ENCODE measurements at regions not wholly inside any gene's neighbourhood (a gene's known extent, or its start where the extent isn't known, plus 50 kb on each side); places are given as distances from the start of the nearest gene placed in this dataset.
"Not testable (repeated sequence)": the region's sequence is repeated elsewhere in the genome, so short reads cannot be mapped to it uniquely, and the experiment has no call there.

GRCh38 chr6:115835314-115835713 lies 225.4 kb downstream of the FRK start:
- no peaks in the 10 kb centered on the region for H3K4me1 ChIP-seq (ENCODE audit: low read length)
- no peak overlapping the region for H3K4me3 ChIP-seq (ENCODE audit: low read length)
- no peaks in the 10 kb centered on the region for H4K20me1 ChIP-seq (ENCODE audit: insufficient read depth, low read length)
- no peak for TF ChIP-seq EZH2 (optimal IDR thresholded peaks at IDR 0.05; ENCODE audit: low read depth, low read length)
- no peaks in the 10 kb centered on the region for H3K36me3 ChIP-seq (replicated peaks; ENCODE audit: insufficient read depth, low read length)
- no peak for DNase-seq
- H3K9me2 ChIP-seq (replicated peaks; ENCODE audit: insufficient read depth, low read length): no peaks in the 10 kb centered on the region
- H3K4me2 ChIP-seq (ENCODE audit: low read depth, low read length): no peak overlapping the region
- no peak overlapping the region for H2AFZ ChIP-seq (ENCODE audit: low read length)
- H3K79me2 ChIP-seq (ENCODE audit: low read length): no peaks in the 10 kb centered on the region
- no peaks in the 10 kb centered on the region for H3K9me3 ChIP-seq (replicated peaks; ENCODE audit: insufficient read depth, low read length)
- H3K9ac ChIP-seq (ENCODE audit: low read length): no peak overlapping the region
- no peaks in the 10 kb centered on the region for H3K27me3 ChIP-seq (replicated peaks; ENCODE audit: insufficient read depth, low read length)
- H3F3A ChIP-seq (ENCODE audit: insufficient read depth, low read length): no peaks in the 10 kb centered on the region
- H3K27ac ChIP-seq (ENCODE audit: low read length): no peak overlapping the region

- H2AFZ ChIP-seq (ENCODE audit: low read length); H3K27me3 ChIP-seq (replicated peaks; ENCODE audit: insufficient read depth, low read length); H3K79me2 ChIP-seq (ENCODE audit: low read length); H3K27ac ChIP-seq (ENCODE audit: low read length); H3F3A ChIP-seq (ENCODE audit: insufficient read depth, low read length); H3K9me3 ChIP-seq (replicated peaks; ENCODE audit: insufficient read depth, low read length); DNase-seq; H4K20me1 ChIP-seq (ENCODE audit: insufficient read depth, low read length); H3K4me1 ChIP-seq (ENCODE audit: low read length); H3K9ac ChIP-seq (ENCODE audit: low read length); H3K4me2 ChIP-seq (ENCODE audit: low read depth, low read length); H3K9me2 ChIP-seq (replicated peaks; ENCODE audit: insufficient read depth, low read length); H3K4me3 ChIP-seq (ENCODE audit: low read length); H3K36me3 ChIP-seq (replicated peaks; ENCODE audit: insufficient read depth, low read length): not testable (repeated sequence)
These were observed 226.1 kb downstream of the FRK start for GRCh38 chr6:115834542-115834941.

GRCh38 chr6:115832786-115833185 lies 227.9 kb downstream of the FRK start:
- H3K4me3 ChIP-seq (ENCODE audit: low read length): no peak overlapping the region
- no peaks in the 10 kb centered on the region for H3K9me2 ChIP-seq (replicated peaks; ENCODE audit: insufficient read depth, low read length)
- no peak overlapping the region for H3K4me2 ChIP-seq (ENCODE audit: low read depth, low read length)
- H3K79me2 ChIP-seq (ENCODE audit: low read length): no peaks in the 10 kb centered on the region
- H3K27ac ChIP-seq (ENCODE audit: low read length): no peak overlapping the region
- H2AFZ ChIP-seq (ENCODE audit: low read length): no peak overlapping the region
- DNase-seq: no peak
- H3K9me3 ChIP-seq (replicated peaks; ENCODE audit: insufficient read depth, low read length): no peaks in the 10 kb centered on the region
- TF ChIP-seq CTCF (IDR thresholded peaks at IDR 0.05; ENCODE audit: low read length) (no peak), EZH2 (optimal IDR thresholded peaks at IDR 0.05; ENCODE audit: low read depth, low read length) (no peak), EZH2phosphoT487 (IDR thresholded peaks at IDR 0.05; ENCODE audit: low read length) (no peak)
- H3K9ac ChIP-seq (ENCODE audit: low read length): no peak overlapping the region
- H3K4me1 ChIP-seq (ENCODE audit: low read length): no peaks in the 10 kb centered on the region
- H3K27me3 ChIP-seq (replicated peaks; ENCODE audit: insufficient read depth, low read length): no peaks in the 10 kb centered on the region
- H4K20me1 ChIP-seq (ENCODE audit: insufficient read depth, low read length): no peaks in the 10 kb centered on the region
- H3F3A ChIP-seq (ENCODE audit: insufficient read depth, low read length): no peaks in the 10 kb centered on the region
- H3K36me3 ChIP-seq (replicated peaks; ENCODE audit: insufficient read depth, low read length): no peaks in the 10 kb centered on the region

- Histone ChIP-seq H3K9me3 (replicated peaks; ENCODE audit: insufficient read depth, low read length) (no peaks in the 10 kb centered on the region), H3K9me2 (replicated peaks; ENCODE audit: insufficient read depth, low read length) (no peaks in the 10 kb centered on the region), H3K27me3 (replicated peaks; ENCODE audit: insufficient read depth, low read length) (no peaks in the 10 kb centered on the region), H2AFZ (ENCODE audit: low read length) (no peak overlapping the region), H3K4me1 (ENCODE audit: low read length) (no peaks in the 10 kb centered on the region), H3K4me3 (ENCODE audit: low read length) (no peak overlapping the region), H3K27ac (ENCODE audit: low read length) (no peak overlapping the region), H3K4me2 (ENCODE audit: low read depth, low read length) (no peak overlapping the region), H3K36me3 (replicated peaks; ENCODE audit: insufficient read depth, low read length) (no peaks in the 10 kb centered on the region), H3F3A (ENCODE audit: insufficient read depth, low read length) (no peaks in the 10 kb centered on the region), H4K20me1 (ENCODE audit: insufficient read depth, low read length) (no peaks in the 10 kb centered on the region), H3K9ac (ENCODE audit: low read length) (no peak overlapping the region), H3K79me2 (ENCODE audit: low read length) (no peaks in the 10 kb centered on the region)
- no peak for TF ChIP-seq EZH2 (optimal IDR thresholded peaks at IDR 0.05; ENCODE audit: low read depth, low read length)
- no peak for DNase-seq
These were observed 228.5 kb downstream of the FRK start for GRCh38 chr6:115832186-115832585.

GRCh38 chr6:115830895-115831294 lies 229.8 kb downstream of the FRK start:
- H3K4me1 ChIP-seq (ENCODE audit: low read length): no peaks in the 10 kb centered on the region
- no peaks in the 10 kb centered on the region for H3F3A ChIP-seq (ENCODE audit: insufficient read depth, low read length)
- no peak overlapping the region for H2AFZ ChIP-seq (ENCODE audit: low read length)
- no peak overlapping the region for H3K4me2 ChIP-seq (ENCODE audit: low read depth, low read length)
- no peaks in the 10 kb centered on the region for H3K27me3 ChIP-seq (replicated peaks; ENCODE audit: insufficient read depth, low read length)
- H3K79me2 ChIP-seq (ENCODE audit: low read length): no peaks in the 10 kb centered on the region
- no peaks in the 10 kb centered on the region for H3K36me3 ChIP-seq (replicated peaks; ENCODE audit: insufficient read depth, low read length)
- no peak overlapping the region for H3K4me3 ChIP-seq (ENCODE audit: low read length)
- no peaks in the 10 kb centered on the region for H3K9me2 ChIP-seq (replicated peaks; ENCODE audit: insufficient read depth, low read length)
- TF ChIP-seq CTCF (IDR thresholded peaks at IDR 0.05; ENCODE audit: low read length): no peak
- H3K27ac ChIP-seq (ENCODE audit: low read length): no peak overlapping the region
- DNase-seq: no peak
- no peaks in the 10 kb centered on the region for H4K20me1 ChIP-seq (ENCODE audit: insufficient read depth, low read length)
- no peaks in the 10 kb centered on the region for H3K9me3 ChIP-seq (replicated peaks; ENCODE audit: insufficient read depth, low read length)
- H3K9ac ChIP-seq (ENCODE audit: low read length): no peak overlapping the region
